ENCODE measurements at regions not wholly inside any gene's neighbourhood (a gene's known extent, or its start where the extent isn't known, plus 50 kb on each side); places are given as distances from the start of the nearest gene placed in this dataset.

GRCh38 chr10:44089671-44090070 is 295.2 kb downstream of the CXCL12 start:
- TF ChIP-seq CTCF (IDR thresholded peaks at IDR 0.05; ENCODE audit: low read depth, low read length) (no peak), EZH2phosphoT487 (IDR thresholded peaks at IDR 0.05; ENCODE audit: low read depth) (no peak)
